H1 (cell line): ENCODE measurements at regions not wholly inside any gene's neighbourhood (a gene's known extent, or its start where the extent isn't known, plus 50 kb on each side); places are given as distances from the start of the nearest gene placed in this dataset.

Experiments used
- CHD1 ChIP-seq: IDR thresholded peaks from 2 replicates; pipeline ENCODE4 v1.6.1; 2012; ENCODE audit warnings: low read depth, low read length, improper control_type of control experiment
- CREB1 ChIP-seq: IDR thresholded peaks from 2 replicates; pipeline ENCODE4 v1.6.1; 2012; ENCODE audit warnings: inconsistent platforms
- CTCF ChIP-seq, 3 experiments: IDR thresholded peaks; 1 replicate in 2 of 3; 2 replicates in 1 of 3; pipeline versions ENCODE4 v1.5.1 to v1.6.1; 2011; ENCODE audit warnings: low read length in 3 of 3, mild to moderate bottlenecking in 3 of 3, inconsistent platforms in 2 of 3, low read depth in 1 of 3, moderate library complexity in 1 of 3; ENCODE audit not compliant: insufficient read depth in 1 of 3; ENCODE audit errors: control extremely low read depth in 1 of 3
- EGR1 ChIP-seq: IDR thresholded peaks from 2 replicates; pipeline ENCODE4 v1.6.1; 2011; ENCODE audit warnings: low read depth, low read length, borderline replicate concordance
- EZH2 ChIP-seq: fragments of 200-600 bp; sonication (generic); IDR thresholded peaks from 2 replicates; pipeline ENCODE4 v1.7.1; 2012; ENCODE audit warnings: low read depth, mild to moderate bottlenecking, moderate library complexity, low read length, inconsistent platforms; ENCODE audit not compliant: severe bottlenecking
- MAX ChIP-seq: IDR thresholded peaks from 2 replicates; pipeline ENCODE4 v1.6.1; 2012; ENCODE audit warnings: inconsistent platforms
- NRF1 ChIP-seq: IDR thresholded peaks from 2 replicates; pipeline ENCODE4 v1.6.1; 2011; ENCODE audit warnings: mild to moderate bottlenecking, low read depth, low read length, improper control_type of control experiment
- POLR2A ChIP-seq, 2 experiments: IDR thresholded peaks; 1 replicate in 1 of 2; 2 replicates in 1 of 2; pipeline ENCODE4 v1.6.1; 2011; ENCODE audit warnings: low read depth in 2 of 2, low read length in 2 of 2, mild to moderate bottlenecking in 2 of 2; ENCODE audit errors: control extremely low read depth in 1 of 2
- RAD21 ChIP-seq, 2 experiments: IDR thresholded peaks in 1 of 2; conservative IDR thresholded peaks in 1 of 2; 2 replicates each; pipeline ENCODE4 v1.6.1; 2011; ENCODE audit warnings: low read depth in 2 of 2, low read length in 2 of 2, improper control_type of control experiment in 1 of 2, inconsistent platforms in 1 of 2, mild to moderate bottlenecking in 1 of 2, moderate library complexity in 1 of 2
- SRF ChIP-seq: IDR thresholded peaks from 2 replicates; pipeline ENCODE4 v1.6.1; 2011; ENCODE audit warnings: mild to moderate bottlenecking, low read depth, low read length, moderate library complexity
- TEAD4 ChIP-seq: IDR thresholded peaks from 2 replicates; pipeline ENCODE4 v1.6.1; 2012; ENCODE audit warnings: low read depth, low read length, inconsistent platforms, mixed read lengths

GRCh38 chr9:86485359-86485758, 131.1 kb upstream of the TUT7 start:
- TF ChIP-seq CTCF (IDR thresholded peaks at IDR 0.05; ENCODE audit: control extremely low read depth in 1 of 3, insufficient read depth in 1 of 3, low read depth in 1 of 3, low read length in 3 of 3) (no peak), NRF1 (no peak), EZH2 (no peak), RAD21 (IDR thresholded peaks at IDR 0.05 in 1 of 2, conservative IDR thresholded peaks at IDR 0.05 in 1 of 2; ENCODE audit: low read depth in 2 of 2, low read length in 2 of 2) (no peak), CREB1 (no peak), POLR2A (IDR thresholded peaks at IDR 0.05; ENCODE audit: control extremely low read depth in 1 of 2, low read depth in 2 of 2, low read length in 2 of 2) (no peak), EGR1 (no peak), SRF (no peak), TEAD4 (no peak), CHD1 (no peak), MAX (no peak)
